Memory B cell (primary cell): ENCODE measurements at regions not wholly inside any gene's neighbourhood (a gene's known extent, or its start where the extent isn't known, plus 50 kb on each side); places are given as distances from the start of the nearest gene placed in this dataset.

ENCODE experiments used
- ATAC-seq: fragments of 150-1000 bp; cut with Tn5 transposase; 2 replicates; pipeline ENCODE4 v1.10.0; 2021; ENCODE audit warnings: low read depth, mild to moderate bottlenecking, moderate library complexity
- DNase-seq, 2 donors: peaks; one replicate each; pipeline ENCODE4 v3.0.0; 2022; ENCODE audit warnings: low spot score in 2 of 2
- H3K27ac Mint-ChIP-seq: one replicate; pipeline ENCODE4 v1.8.0; 2022; ENCODE audit warnings: mild to moderate bottlenecking, moderate library complexity, mixed read lengths
- H3K27me3 Mint-ChIP-seq: one replicate; pipeline ENCODE4 v1.8.0; 2022; ENCODE audit warnings: mixed read lengths
- H3K36me3 Mint-ChIP-seq: one replicate; pipeline ENCODE4 v1.8.0; 2022; ENCODE audit warnings: mild to moderate bottlenecking, mixed read lengths
- H3K4me1 Mint-ChIP-seq: one replicate; pipeline ENCODE4 v1.8.0; 2022; ENCODE audit warnings: mixed read lengths
- H3K4me3 Mint-ChIP-seq: one replicate; pipeline ENCODE4 v1.8.0; 2022; ENCODE audit warnings: mild to moderate bottlenecking, moderate library complexity, mixed read lengths
- H3K9me3 Mint-ChIP-seq: one replicate; pipeline ENCODE4 v1.8.0; 2022; ENCODE audit warnings: mixed read lengths

DNA sequence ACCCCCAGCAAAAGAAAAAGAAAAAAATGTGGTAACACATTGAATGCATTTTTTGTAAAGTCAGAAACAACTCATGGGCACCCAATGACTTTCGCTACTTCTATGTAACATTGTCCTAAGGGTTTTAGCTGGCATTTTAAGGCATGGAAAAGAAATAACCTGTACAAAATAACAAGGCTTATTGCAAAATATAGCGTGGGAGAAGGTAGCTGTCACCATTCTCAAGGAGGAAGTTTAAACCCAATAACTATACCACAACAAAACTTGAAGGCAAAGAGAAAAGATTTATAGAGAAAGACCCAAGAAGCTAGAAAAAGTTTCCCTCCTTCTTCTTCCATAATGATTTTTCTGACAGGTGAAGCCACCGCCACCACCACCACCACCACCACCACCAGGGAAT is 55.7 kb upstream of the ACP3 start:
- no peak overlapping the region for H3K27ac Mint-ChIP-seq
- ATAC-seq: no peak
- H3K27me3 Mint-ChIP-seq: peaks cover 8% of the 10 kb centered on the region
- H3K4me3 Mint-ChIP-seq: no peak overlapping the region
- H3K36me3 Mint-ChIP-seq: no peaks in the 10 kb centered on the region
- H3K9me3 Mint-ChIP-seq: no peaks in the 10 kb centered on the region
- no peak for DNase-seq
- no peaks in the 10 kb centered on the region for H3K4me1 Mint-ChIP-seq

DNA sequence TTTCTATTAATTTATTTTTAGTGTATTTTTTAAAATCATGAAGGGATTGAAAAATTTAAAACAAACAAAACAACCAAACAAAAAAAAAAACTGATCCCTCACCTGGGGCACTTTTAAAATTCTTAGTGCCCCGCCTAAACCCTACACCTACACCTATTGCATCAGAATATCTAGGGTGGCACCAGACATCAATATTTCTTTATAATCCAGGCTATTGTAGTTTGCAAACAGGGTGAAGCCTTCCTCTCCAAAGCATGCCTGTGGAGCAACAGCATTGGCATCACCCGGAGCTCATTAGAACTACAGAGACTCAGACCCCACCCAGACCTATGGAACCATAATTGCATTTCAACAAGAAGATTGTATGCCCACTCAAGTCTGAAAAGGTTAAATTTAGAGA is 54.9 kb upstream of the ACP3 start:
- Mint-ChIP-seq H3K36me3 (no peaks in the 10 kb centered on the region), H3K4me1 (no peaks in the 10 kb centered on the region), H3K27ac (no peak overlapping the region), H3K9me3 (no peaks in the 10 kb centered on the region), H3K4me3 (no peak overlapping the region), H3K27me3 (peaks cover 8% of the 10 kb centered on the region)
- DNase-seq (no peak), ATAC-seq (no peak)

DNA sequence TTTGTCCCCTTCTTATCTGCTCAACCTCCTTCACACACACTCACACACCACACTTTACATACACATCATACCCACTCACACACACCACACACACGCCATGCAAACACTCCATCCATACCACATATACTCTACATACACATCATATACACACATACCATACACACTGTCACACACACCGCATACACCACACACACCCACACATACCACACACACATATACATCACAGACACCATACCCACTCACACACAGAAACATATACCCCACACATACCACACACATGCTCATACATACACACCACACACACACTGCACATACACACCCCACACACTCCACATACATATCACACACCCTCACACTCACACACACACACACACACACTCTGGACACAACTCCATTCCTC is 54.3 kb upstream of the ACP3 start:
- Mint-ChIP-seq H3K27me3 (peaks cover 10% of the 10 kb centered on the region), H3K27ac (no peak overlapping the region), H3K4me3 (no peak overlapping the region), H3K9me3 (no peaks in the 10 kb centered on the region), H3K36me3 (no peaks in the 10 kb centered on the region), H3K4me1 (no peaks in the 10 kb centered on the region)
- ATAC-seq (no peak), DNase-seq (no peak)

DNA sequence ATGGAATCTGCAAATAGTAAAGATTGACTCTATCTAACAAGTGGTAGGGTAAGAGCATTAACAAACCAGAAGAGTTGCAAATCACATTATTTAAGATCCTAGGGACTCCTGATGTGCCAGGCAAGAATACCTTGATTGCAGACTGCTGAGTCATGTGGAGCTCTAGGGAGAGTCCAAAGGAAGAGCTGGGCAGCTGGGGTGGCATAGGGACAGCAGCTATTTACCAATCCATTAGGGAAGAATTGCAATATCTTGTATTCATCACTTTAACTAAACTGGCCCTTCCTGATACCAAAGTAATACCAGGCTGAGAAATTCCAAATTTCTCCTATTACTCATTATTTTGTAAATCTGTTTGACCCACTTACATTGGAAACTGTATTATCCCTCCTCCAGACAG is 52.2 kb upstream of the ACP3 start:
- Mint-ChIP-seq H3K4me3 (no peak overlapping the region), H3K27me3 (peaks cover 10% of the 10 kb centered on the region), H3K27ac (no peak overlapping the region), H3K9me3 (no peaks in the 10 kb centered on the region), H3K36me3 (no peaks in the 10 kb centered on the region), H3K4me1 (no peaks in the 10 kb centered on the region)
- ATAC-seq: no peak
- no peak for DNase-seq

DNA sequence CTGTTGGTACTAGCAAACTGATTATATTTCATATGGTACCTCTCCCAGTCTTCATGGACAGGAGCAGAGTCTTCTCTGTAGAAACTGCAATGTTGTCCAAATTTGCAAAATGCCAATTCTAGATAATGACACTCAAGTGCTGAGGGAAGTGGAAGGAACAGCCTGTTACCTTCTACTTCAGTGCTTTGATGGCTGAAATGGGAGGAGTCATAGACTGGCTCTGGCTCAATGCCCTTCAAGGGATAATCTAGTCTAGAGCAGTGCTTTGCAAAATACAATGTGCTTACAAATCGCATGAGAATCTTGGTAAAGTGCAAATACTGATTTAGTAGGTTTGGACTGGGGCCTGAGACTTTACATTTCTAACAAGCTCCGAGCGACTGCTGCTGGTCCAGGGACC is 51.7 kb upstream of the ACP3 start:
- Mint-ChIP-seq H3K27me3 (peaks cover 10% of the 10 kb centered on the region), H3K9me3 (no peaks in the 10 kb centered on the region), H3K4me1 (no peaks in the 10 kb centered on the region), H3K4me3 (no peak overlapping the region), H3K27ac (no peak overlapping the region), H3K36me3 (no peaks in the 10 kb centered on the region)
- no peak for ATAC-seq
- no peak for DNase-seq

DNA sequence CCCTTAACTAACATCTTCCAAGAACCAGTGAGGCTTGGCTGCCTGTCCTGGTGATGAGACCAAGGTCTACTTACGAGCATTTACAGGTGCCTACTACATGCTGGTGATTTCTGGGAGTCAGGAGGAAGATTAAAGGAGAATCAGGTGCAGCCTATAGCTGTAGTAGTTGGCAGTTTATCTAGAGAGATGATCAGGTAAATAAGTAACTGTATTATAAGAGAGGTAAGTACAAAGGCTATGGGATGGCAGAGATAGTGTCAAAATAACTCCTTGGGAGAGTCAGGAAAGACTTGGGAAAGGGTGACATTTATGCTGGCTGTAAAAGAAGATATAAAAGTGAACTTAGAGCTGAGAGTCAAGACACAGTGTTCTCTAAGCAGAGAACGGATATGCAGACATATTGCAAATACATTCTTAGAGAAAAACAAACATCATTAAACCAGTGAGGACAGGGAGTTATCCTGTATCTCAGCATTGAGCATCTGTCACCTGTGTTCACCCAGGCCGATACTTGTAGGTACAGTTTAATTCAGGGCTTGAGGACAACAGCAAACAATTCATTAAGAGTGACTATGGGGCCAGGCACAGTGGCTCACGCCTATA is 49.7 kb upstream of the ACP3 start:
- DNase-seq: no peak
- ATAC-seq: no peak
- H3K4me1 Mint-ChIP-seq: no peaks in the 10 kb centered on the region
- H3K27ac Mint-ChIP-seq: no peak overlapping the region
- no peaks in the 10 kb centered on the region for H3K9me3 Mint-ChIP-seq
- no peak overlapping the region for H3K4me3 Mint-ChIP-seq
- H3K27me3 Mint-ChIP-seq: peaks cover 8% of the 10 kb centered on the region
- no peaks in the 10 kb centered on the region for H3K36me3 Mint-ChIP-seq
